Left lung (tissue), 4 donors: ENCODE measurements at regions not wholly inside any gene's neighbourhood (a gene's known extent, or its start where the extent isn't known, plus 50 kb on each side); places are given as distances from the start of the nearest gene placed in this dataset.

Source experiments
- ATAC-seq: fragments of 200-7000 bp; cut with Tn5 transposase; one replicate; pipeline ENCODE4 v1.9.1; 2020; ENCODE audit warnings: moderate library complexity
- DNase-seq, 4 donors: peaks; one replicate each; pipeline ENCODE4 v3.0.0-alpha.2; 2013 to 2020
- H3K27ac ChIP-seq, 2 donors: fragments of 200-600 bp; sonication (generic) in 1 of 2; one replicate each; pipeline versions ENCODE4 v1.5.0 to v1.8.0; 2020 to 2021
- H3K27me3 ChIP-seq, 2 donors: fragments of 200-600 bp; sonication (generic) in 1 of 2; one replicate each; pipeline versions ENCODE4 v1.5.0 to v1.8.0; 2020 to 2021
- H3K36me3 ChIP-seq, 2 donors: fragments of 200-600 bp; sonication (generic) in 1 of 2; one replicate each; pipeline versions ENCODE4 v1.5.0 to v1.8.0; 2020 to 2021
- H3K4me1 ChIP-seq, 2 donors: fragments of 200-600 bp; one replicate each; pipeline ENCODE4 v1.8.0; 2021
- H3K4me3 ChIP-seq, 2 donors: fragments of 200-600 bp; sonication (generic) in 1 of 2; one replicate each; pipeline versions ENCODE4 v1.5.0 to v1.8.0; 2020 to 2021; ENCODE audit warnings: mild to moderate bottlenecking in 1 of 2
- H3K9me3 ChIP-seq, 2 donors: fragments of 200-600 bp; sonication (generic) in 1 of 2; one replicate each; pipeline versions ENCODE4 v1.5.0 to v1.8.0; 2020 to 2021
- CTCF ChIP-seq, 2 donors: fragments of 200-600 bp; sonication (generic) in 1 of 2; IDR thresholded peaks; one replicate each; pipeline versions ENCODE4 v1.5.0 to v1.8.0; 2021; ENCODE audit warnings: antibody characterized with exemption in 2 of 2
- intact Hi-C, 2 donors: fragments of 100-400 bp; cut with DNase I; formaldehyde crosslinking; loops; one replicate each; pipeline versions ENCODE4 v1.11.2 to v1.14.2; 2022
- donor health status: DM: no; HTN: yes; CAD: no.
- donor health status: DM: no; HTN: no; CAD: no.

DNA sequence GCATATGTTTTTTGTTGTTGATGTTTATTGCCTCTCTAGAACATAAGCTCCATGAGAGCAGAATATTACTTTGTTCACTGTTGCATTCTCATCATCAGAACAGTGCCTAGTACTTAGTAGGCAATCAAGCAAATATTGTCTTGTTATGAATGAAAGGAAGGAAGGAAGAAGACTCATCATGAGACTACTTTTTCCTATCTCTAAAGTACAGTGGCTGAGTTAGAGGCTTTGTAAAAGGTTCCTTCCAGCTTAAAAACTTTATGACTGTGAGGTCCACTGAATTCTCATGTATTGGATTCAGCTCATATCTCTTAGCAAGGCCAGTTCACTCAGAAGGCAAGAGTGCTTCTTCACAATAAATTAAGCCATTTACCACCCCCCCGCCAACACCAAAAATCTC lies 171.8 kb upstream of the NR3C1 start:
- DNase-seq (no peak), ATAC-seq (no peak)
- intact Hi-C loops, result no loop called here
- Histone ChIP-seq H3K9me3 (no peaks in the 10 kb centered on the region), H3K27ac (no peak overlapping the region), H3K36me3 (no peaks in the 10 kb centered on the region), H3K27me3 (no peaks in the 10 kb centered on the region), H3K4me3 (no peak overlapping the region), H3K4me1 (peaks cover 5 to 8% of the 10 kb centered on the region in 2 donors)
- no peak for TF ChIP-seq CTCF (IDR thresholded peaks at IDR 0.05)

GRCh38 chr5:143574236-143574635 lies 170.8 kb upstream of the NR3C1 start:
- no peak for DNase-seq
- Histone ChIP-seq H3K27ac (peak overlapping the region in 1 of 2 donors; percentile 33), H3K27me3 (no peaks in the 10 kb centered on the region), H3K4me3 (no peak overlapping the region), H3K36me3 (no peaks in the 10 kb centered on the region), H3K4me1 (peaks cover 5 to 8% of the 10 kb centered on the region in 2 donors), H3K9me3 (no peaks in the 10 kb centered on the region)
- intact Hi-C loops, result no loop called here
- no peak for ATAC-seq
- TF ChIP-seq CTCF (IDR thresholded peaks at IDR 0.05), result no peak

DNA sequence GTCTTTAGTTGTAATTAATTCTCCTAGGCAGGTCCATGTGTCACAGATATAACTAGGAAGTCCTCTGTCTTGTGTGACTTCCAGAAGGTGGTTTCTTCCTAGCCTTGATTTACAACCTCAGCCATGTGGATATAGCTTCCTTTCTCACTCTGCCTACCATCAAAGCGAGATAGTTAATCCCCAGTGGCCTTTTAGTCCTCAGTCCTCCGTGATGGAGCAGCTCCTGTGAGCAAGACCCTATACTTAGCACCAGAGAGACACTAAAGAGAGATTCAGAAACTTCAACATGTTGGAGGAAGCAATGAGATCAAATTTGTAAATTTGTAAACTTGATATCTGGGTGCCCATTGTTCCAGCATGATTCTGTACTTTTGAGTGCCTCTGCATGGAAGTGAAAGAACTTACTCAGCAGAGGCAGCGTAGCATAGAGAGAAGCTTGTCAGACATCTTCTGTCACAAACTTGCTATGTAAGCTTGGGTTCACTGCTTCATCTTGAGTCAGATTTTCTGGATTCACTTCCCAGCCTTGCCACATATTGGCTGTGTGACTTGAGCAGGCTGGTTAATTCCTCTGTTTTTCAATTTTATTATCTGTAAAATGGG lies 170.2 kb upstream of the NR3C1 start:
- DNase-seq, result no peak
- peak; percentile 48 for ATAC-seq
- intact Hi-C loops, result no loop called here

GRCh38 chr5:143572671-143573070 lies 169.2 kb upstream of the NR3C1 start:
- Histone ChIP-seq H3K36me3 (no peaks in the 10 kb centered on the region), H3K4me1 (peaks cover 5 to 8% of the 10 kb centered on the region in 2 donors), H3K27ac (no peak overlapping the region), H3K4me3 (no peak overlapping the region), H3K9me3 (no peaks in the 10 kb centered on the region), H3K27me3 (no peaks in the 10 kb centered on the region)
- intact Hi-C loops, result no loop called here
- DNase-seq (no peak), ATAC-seq (no peak)
- no peak for TF ChIP-seq CTCF (IDR thresholded peaks at IDR 0.05)

More for the DNA sequence above, 170.2 kb upstream of the NR3C1 start:
- Histone ChIP-seq H3K27ac (peak overlapping the region in 1 of 2 donors; percentile 33), H3K27me3 (no peaks in the 10 kb centered on the region), H3K9me3 (no peaks in the 10 kb centered on the region), H3K4me1 (peaks cover 5 to 8% of the 10 kb centered on the region in 2 donors), H3K4me3 (no peak overlapping the region), H3K36me3 (no peaks in the 10 kb centered on the region)
- no peak for TF ChIP-seq CTCF (IDR thresholded peaks at IDR 0.05)

DNA sequence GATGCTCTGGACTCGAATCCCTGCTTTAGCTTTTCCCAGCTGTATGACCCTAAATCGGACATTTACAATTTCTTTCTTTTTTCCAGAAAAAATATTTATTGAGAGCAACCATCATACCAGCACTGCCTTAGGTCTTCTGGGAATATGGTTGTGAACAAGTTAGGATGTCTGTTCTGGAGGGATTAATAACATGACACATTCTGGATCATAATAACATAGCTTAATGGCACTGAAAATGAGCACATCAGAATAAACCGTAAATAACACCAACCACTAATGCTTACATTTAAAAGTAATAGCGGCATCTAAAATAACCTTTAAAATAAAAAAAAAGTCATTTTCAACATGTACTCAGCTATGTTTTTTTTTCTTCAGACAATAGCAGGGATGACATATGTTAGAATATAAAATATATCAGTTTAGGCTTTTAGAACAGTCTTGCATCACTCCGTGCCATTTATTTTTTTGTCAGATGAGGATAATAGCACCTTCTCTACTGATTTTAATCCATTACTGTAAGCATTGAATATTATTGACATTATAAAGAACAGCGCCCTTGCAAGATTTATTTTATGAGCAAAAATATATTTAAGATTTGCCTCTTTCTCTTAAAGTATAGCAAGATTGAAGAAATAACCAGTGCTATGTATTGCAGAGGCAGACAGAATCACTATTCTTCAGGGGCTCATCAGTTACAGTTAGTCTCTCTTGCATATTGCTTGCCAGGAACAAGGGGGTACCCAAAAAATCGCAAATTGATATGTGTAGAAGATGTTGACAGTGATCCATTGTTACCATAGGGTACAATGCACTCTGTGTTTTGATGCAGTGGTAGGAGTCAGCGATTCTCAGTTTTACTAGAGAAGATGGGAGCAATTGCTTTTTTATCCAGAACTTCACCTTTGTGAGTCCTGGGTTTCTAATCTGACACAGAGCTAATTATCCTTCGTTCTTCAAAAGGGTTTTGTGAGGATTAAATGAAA lies 168.4 kb upstream of the NR3C1 start:
- DNase-seq, result no peak
- Histone ChIP-seq H3K36me3 (no peaks in the 10 kb centered on the region), H3K4me1 (peaks cover 0 to 3% of the 10 kb centered on the region in 2 donors), H3K27me3 (no peaks in the 10 kb centered on the region), H3K27ac (no peak overlapping the region), H3K4me3 (no peak overlapping the region), H3K9me3 (no peaks in the 10 kb centered on the region)
- ATAC-seq, result no peak
- intact Hi-C loops, result no loop called here
- no peak for TF ChIP-seq CTCF (IDR thresholded peaks at IDR 0.05)
